PFSK-1 (cell line): ENCODE measurements at regions not wholly inside any gene's neighbourhood (a gene's known extent, or its start where the extent isn't known, plus 50 kb on each side); places are given as distances from the start of the nearest gene placed in this dataset.

Experiments used
- POLR2AphosphoS5 ChIP-seq: IDR thresholded peaks from 2 replicates; pipeline ENCODE4 v1.6.1; 2012; ENCODE audit warnings: low read depth, mild to moderate bottlenecking, control low read depth, low read length, moderate library complexity
- REST ChIP-seq, 2 experiments: IDR thresholded peaks; 2 replicates each; pipeline versions ENCODE4 v1.6.1 to v1.8.0; 2011 to 2012; ENCODE audit warnings: low read depth in 2 of 2, low read length in 2 of 2, control low read depth in 1 of 2, inconsistent platforms in 1 of 2, mild to moderate bottlenecking in 1 of 2, moderate library complexity in 1 of 2; ENCODE audit not compliant: insufficient read depth in 1 of 2
- SIN3A ChIP-seq: IDR thresholded peaks from 2 replicates; pipeline ENCODE4 v1.6.1; 2012; ENCODE audit warnings: mild to moderate bottlenecking, low read length, moderate library complexity, borderline replicate concordance; ENCODE audit not compliant: insufficient read depth
- TAF1 ChIP-seq: IDR thresholded peaks from 2 replicates; pipeline ENCODE4 v1.6.1; 2012; ENCODE audit warnings: low read length, control low read depth, borderline replicate concordance; ENCODE audit not compliant: insufficient read depth

- no peak for TF ChIP-seq REST (IDR thresholded peaks at IDR 0.05; ENCODE audit: insufficient read depth in 1 of 2, low read depth in 2 of 2, low read length in 2 of 2)
- TF ChIP-seq POLR2AphosphoS5: no peak
- no peak for TF ChIP-seq SIN3A
- no peak for TF ChIP-seq TAF1
Measured at GRCh38 chr2:104233591-104233990, 620.3 kb upstream of the POU3F3 start.
